Heart right ventricle (tissue), 16 donors: ENCODE measurements at regions not wholly inside any gene's neighbourhood (a gene's known extent, or its start where the extent isn't known, plus 50 kb on each side); places are given as distances from the start of the nearest gene placed in this dataset.

Source experiments
- ATAC-seq, 8 donors: fragments of 200-7000 bp; cut with Tn5 transposase; one replicate each; pipeline ENCODE4 v1.9.1; 2020; ENCODE audit warnings: mild to moderate bottlenecking in 8 of 8, moderate library complexity in 8 of 8, moderate number of reproducible peaks in 1 of 8
- DNase-seq, 2 donors: peaks; one replicate each; pipeline ENCODE4 v3.0.0-alpha.2; 2020
- H3K27ac ChIP-seq, 10 donors: fragments of 200-600 bp; sonication (generic) in 2 of 10; one replicate each; pipeline versions ENCODE4 v1.5.0 to v1.8.0; 2020 to 2022; ENCODE audit warnings: mild to moderate bottlenecking in 3 of 10
- H3K27me3 ChIP-seq, 7 donors: fragments of 200-600 bp; one replicate each; pipeline ENCODE4 v1.8.0; 2021 to 2022; ENCODE audit warnings: mild to moderate bottlenecking in 2 of 7
- H3K36me3 ChIP-seq, 9 donors: fragments of 200-600 bp; sonication (generic) in 1 of 9; one replicate each; pipeline versions ENCODE4 v1.5.0 to v1.8.0; 2020 to 2022; ENCODE audit warnings: mild to moderate bottlenecking in 2 of 9
- H3K4me1 ChIP-seq, 9 donors: fragments of 200-600 bp; sonication (generic) in 1 of 9; one replicate each; pipeline versions ENCODE4 v1.5.0 to v1.8.0; 2020 to 2022; ENCODE audit warnings: mild to moderate bottlenecking in 4 of 9
- H3K4me3 ChIP-seq, 10 donors: fragments of 200-600 bp; sonication (generic) in 2 of 10; one replicate each; pipeline versions ENCODE4 v1.5.0 to v1.8.0; 2020 to 2022; ENCODE audit warnings: mild to moderate bottlenecking in 7 of 10, moderate library complexity in 2 of 10
- H3K9me3 ChIP-seq, 11 donors: fragments of 200-600 bp in 10 of 11; sonication (generic) in 2 of 11; one replicate each; pipeline versions ENCODE4 v1.5.0 to v1.8.0; 2013 to 2022; ENCODE audit warnings: mild to moderate bottlenecking in 2 of 11, control low read depth in 1 of 11, moderate library complexity in 1 of 11
- WGBS, 2 donors: extraction: QIAGEN DNeasy Blood & Tissue Kit; methylation state at CpG; one replicate each; pipeline ENCODE4 v1.1.7; 2013; ENCODE audit warnings: inconsistent platforms in 1 of 2; 5-methylcytosine and 5-hydroxymethylcytosine counted together
- intact Hi-C, 10 donors: fragments of 100-400 bp; cut with DNase I; formaldehyde crosslinking; loops; one replicate each; pipeline versions ENCODE4 v1.11.1 to v1.14.2; 2022
- TF ChIP-seq, protein P1 (sequence below), 9 donors: fragments of 200-600 bp; sonication (generic) in 2 of 9; IDR thresholded peaks; one replicate each; pipeline versions ENCODE4 v1.5.0 to v1.8.0; 2021 to 2022; ENCODE audit warnings: antibody characterized with exemption in 9 of 9, mild to moderate bottlenecking in 5 of 9, moderate library complexity in 1 of 9
- donor health status: Arrhythmogenic right ventricular cardiomyopathy.
- donor health status: ischemic (EF 13 %, LVEDD 7.1; RV severe dilation, severe dysfunction).
- donor health status: healthy with polysubstance abuse.
- donor health status: DM: no; HTN: yes; CAD: no.
- donor health status: DM: no; HTN: no; CAD: no.
- donor health status: ischemic (EF 25% LVEDD 6.9; RV normal size, moderate dysfunction).
- donor health status: ischemic (EF 25% LVEDD 5.7; RV mildly dilated, moderate dysfunction).
- donor health status: healthy.
- donor health status: DM: yes; HTN: yes; CAD: no.
- donor health status: Ischemic cardiomyopathy.
- donor health status: ischemic (EF 35%, LVEDD 5.7; RV mildly dilated, moderate dysfunction).
- donor health status: nonischemic (EF 11% LVEDD 7.7; RV severe dilation, severe dysfunction).
- donor health status: DM: yes; HTN: yes; CAD: no.
- donor health status: PGD.
- donor health status: ischemic (EF 29% LVEDD 5.4; RV normal size, mild dysfunction).
- donor health status: nonischemic (EF 23%, LVEDD 6.1; RV moderate dilation, normal function).

DNA sequence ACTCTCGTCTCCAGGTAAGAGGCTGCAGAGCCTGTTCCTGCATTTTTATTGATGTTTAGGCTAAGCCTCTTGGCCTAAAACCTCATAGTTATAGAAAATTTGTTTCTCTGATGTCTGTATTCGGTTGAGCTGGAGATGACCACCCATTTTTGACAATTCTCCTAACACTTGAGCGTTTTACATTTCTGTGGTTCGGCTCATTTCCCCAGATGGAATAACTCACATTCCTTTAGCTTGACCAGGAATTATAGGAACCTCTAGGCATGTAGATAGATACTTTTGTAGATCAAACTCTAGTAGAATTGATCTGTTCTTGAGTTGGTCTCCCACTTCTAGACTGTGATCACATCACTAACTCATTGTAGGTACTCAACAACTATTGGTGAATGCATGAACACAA, 172.6 kb upstream of the CADM1 start:
- Histone ChIP-seq H3K27ac (no peak overlapping the region), H3K9me3 (no peaks in the 10 kb centered on the region), H3K27me3 (peaks cover 0 to 4% (median 0%) of the 10 kb centered on the region in 7 donors), H3K4me3 (no peak overlapping the region), H3K36me3 (no peaks in the 10 kb centered on the region), H3K4me1 (peaks cover 0 to 13% (median 6%) of the 10 kb centered on the region in 9 donors)
- TF ChIP-seq, protein P1, sequence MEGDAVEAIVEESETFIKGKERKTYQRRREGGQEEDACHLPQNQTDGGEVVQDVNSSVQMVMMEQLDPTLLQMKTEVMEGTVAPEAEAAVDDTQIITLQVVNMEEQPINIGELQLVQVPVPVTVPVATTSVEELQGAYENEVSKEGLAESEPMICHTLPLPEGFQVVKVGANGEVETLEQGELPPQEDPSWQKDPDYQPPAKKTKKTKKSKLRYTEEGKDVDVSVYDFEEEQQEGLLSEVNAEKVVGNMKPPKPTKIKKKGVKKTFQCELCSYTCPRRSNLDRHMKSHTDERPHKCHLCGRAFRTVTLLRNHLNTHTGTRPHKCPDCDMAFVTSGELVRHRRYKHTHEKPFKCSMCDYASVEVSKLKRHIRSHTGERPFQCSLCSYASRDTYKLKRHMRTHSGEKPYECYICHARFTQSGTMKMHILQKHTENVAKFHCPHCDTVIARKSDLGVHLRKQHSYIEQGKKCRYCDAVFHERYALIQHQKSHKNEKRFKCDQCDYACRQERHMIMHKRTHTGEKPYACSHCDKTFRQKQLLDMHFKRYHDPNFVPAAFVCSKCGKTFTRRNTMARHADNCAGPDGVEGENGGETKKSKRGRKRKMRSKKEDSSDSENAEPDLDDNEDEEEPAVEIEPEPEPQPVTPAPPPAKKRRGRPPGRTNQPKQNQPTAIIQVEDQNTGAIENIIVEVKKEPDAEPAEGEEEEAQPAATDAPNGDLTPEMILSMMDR (IDR thresholded peaks at IDR 0.05): no peak
- ATAC-seq: no peak
- intact Hi-C loops: loop anchor here in 7 of 10 donors (5.0 to 10.0 kb wide), 4 partner anchors 152 to 342 kb away; partner anchors contain the start of gene CADM1 (in 6 of the 7)
- no peak for DNase-seq
- 94 to 95% methylated on average over 4 of the region's 4 CpGs for WGBS, 2 donors

DNA sequence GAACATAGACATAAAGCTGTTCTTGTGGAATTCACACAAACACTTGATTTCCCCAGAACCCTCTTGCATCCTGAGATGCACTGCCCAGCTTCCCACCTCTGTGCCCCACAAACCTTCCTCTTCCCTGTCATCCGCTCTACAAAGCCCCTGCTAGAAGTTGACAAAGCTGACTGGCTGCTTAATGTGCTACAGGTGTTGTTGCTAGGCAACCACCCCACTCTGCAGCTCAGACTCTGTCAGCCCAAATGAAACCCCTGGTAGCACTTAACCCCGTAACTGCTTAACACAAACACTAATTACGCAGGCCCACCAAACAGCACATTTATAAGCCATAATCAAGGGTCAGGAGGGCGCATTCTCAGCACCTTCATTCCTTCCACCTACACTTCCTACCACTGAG, 172.0 kb upstream of the CADM1 start:
- Histone ChIP-seq H3K27me3 (peaks cover 0 to 4% (median 0%) of the 10 kb centered on the region in 7 donors), H3K4me3 (no peak overlapping the region), H3K9me3 (no peaks in the 10 kb centered on the region), H3K27ac (no peak overlapping the region), H3K4me1 (peaks cover 0 to 13% (median 6%) of the 10 kb centered on the region in 9 donors), H3K36me3 (no peaks in the 10 kb centered on the region)
- WGBS, 2 donors: 93% methylated on average over 4 of the region's 4 CpGs
- no peak for DNase-seq
- TF ChIP-seq, protein P1 (IDR thresholded peaks at IDR 0.05): no peak
- ATAC-seq: no peak
- intact Hi-C loops: loop anchor here in 7 of 10 donors (5.0 to 10.0 kb wide), 4 partner anchors 151 to 341 kb away; partner anchors contain the start of gene CADM1 (in 6 of the 7)

DNA sequence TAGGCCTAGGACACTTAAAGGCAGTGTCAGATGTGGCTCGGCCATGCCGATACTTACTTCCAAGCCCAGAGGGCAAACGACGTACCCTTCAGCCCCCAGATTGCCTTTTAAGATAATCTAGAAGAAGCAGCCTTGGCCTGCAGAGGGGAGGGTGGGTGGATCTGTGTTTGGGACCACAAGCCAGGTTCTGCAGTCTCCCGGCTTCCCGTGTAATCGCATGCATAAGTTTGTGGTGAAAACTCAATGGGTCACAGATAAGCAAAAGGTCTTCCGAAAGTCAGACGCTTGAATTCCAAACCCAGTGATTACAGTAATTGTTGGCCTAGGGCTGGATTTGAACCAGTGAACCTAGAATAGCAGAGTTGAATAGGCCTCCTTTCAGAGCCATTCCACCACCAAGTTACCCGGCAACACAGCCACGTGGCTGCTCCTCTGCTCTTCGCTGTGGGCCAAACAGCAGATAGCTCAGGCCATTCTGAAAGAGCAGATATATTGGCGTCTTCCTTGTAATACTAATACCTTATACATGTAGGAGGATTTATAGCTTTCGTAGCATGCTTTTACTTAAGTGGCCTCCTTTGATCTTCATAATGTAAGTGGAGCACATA, 170.8 kb upstream of the CADM1 start:
- no peak overlapping the region for H3K4me3 ChIP-seq
- WGBS, 2 donors: 75 to 84% methylated on average over 14 of the region's 14 CpGs
- no peaks in the 10 kb centered on the region for H3K36me3 ChIP-seq
- H3K27me3 ChIP-seq: peaks cover 0 to 4% (median 0%) of the 10 kb centered on the region in 7 donors
- TF ChIP-seq, protein P1 (IDR thresholded peaks at IDR 0.05): no peak
- DNase-seq (no peak), ATAC-seq (no peak)
- peaks cover 0 to 14% (median 9%) of the 10 kb centered on the region in 9 donors for H3K4me1 ChIP-seq
- H3K9me3 ChIP-seq: no peaks in the 10 kb centered on the region
- intact Hi-C loops: loop anchor here in 7 of 10 donors (5.0 to 10.0 kb wide), 4 partner anchors 150 to 340 kb away; partner anchors contain the start of gene CADM1 (in 6 of the 7)
- H3K27ac ChIP-seq: no peak overlapping the region

- H3K9me3 ChIP-seq: no peaks in the 10 kb centered on the region
- intact Hi-C loops: loop anchor here in 7 of 10 donors (10.0 kb wide), 3 partner anchors 150 to 340 kb away; partner anchors contain the start of gene CADM1 (in 5 of the 7)
- H3K4me3 ChIP-seq: no peak overlapping the region
- 79 to 82% methylated on average over 16 of the region's 16 CpGs for WGBS, 2 donors
- H3K27me3 ChIP-seq: peaks cover 0 to 4% (median 0%) of the 10 kb centered on the region in 7 donors
- ATAC-seq: no peak
- no peak for DNase-seq
- H3K4me1 ChIP-seq: peaks cover 0 to 14% (median 9%) of the 10 kb centered on the region in 9 donors
- TF ChIP-seq, protein P1 (IDR thresholded peaks at IDR 0.05): no peak
- no peaks in the 10 kb centered on the region for H3K36me3 ChIP-seq
- no peak overlapping the region for H3K27ac ChIP-seq
Measured at GRCh38 chr11:115674176-115674936, 170.1 kb upstream of the CADM1 start.
